Chondrocyte (in vitro differentiated cells): ENCODE measurements at regions not wholly inside any gene's neighbourhood (a gene's known extent, or its start where the extent isn't known, plus 50 kb on each side); places are given as distances from the start of the nearest gene placed in this dataset.

Experiments
- DNase-seq: peaks from one replicate; pipeline ENCODE4 v3.0.0; 2021; ENCODE audit warnings: mixed read lengths, low spot score
- H3K27ac Mint-ChIP-seq: one replicate; pipeline ENCODE4 v1.8.0; 2021; ENCODE audit warnings: mild to moderate bottlenecking, moderate library complexity, mixed read lengths; ENCODE audit not compliant: unreplicated experiment
- H3K27me3 Mint-ChIP-seq: 2 replicates; pipeline ENCODE4 v1.8.0; 2021; ENCODE audit warnings: low read depth, mixed read lengths
- H3K36me3 Mint-ChIP-seq: 2 replicates; pipeline ENCODE4 v1.8.0; 2021; ENCODE audit warnings: low read depth, mixed read lengths
- H3K4me1 Mint-ChIP-seq: 2 replicates; pipeline ENCODE4 v1.8.0; 2021; ENCODE audit warnings: low read depth, mild to moderate bottlenecking, mixed read lengths
- H3K4me3 Mint-ChIP-seq: one replicate; pipeline ENCODE4 v1.8.0; 2021; ENCODE audit warnings: mild to moderate bottlenecking, moderate library complexity, mixed read lengths; ENCODE audit not compliant: unreplicated experiment
- H3K9me3 Mint-ChIP-seq: 2 replicates; pipeline ENCODE4 v1.8.0; 2021; ENCODE audit warnings: low read depth, mixed read lengths
- TF ChIP-seq, protein P1 (sequence below): fragments of 200-600 bp; sonication (generic); IDR thresholded peaks from 2 replicates; pipeline ENCODE4 v1.5.0; 2021; ENCODE audit warnings: antibody characterized with exemption, mild to moderate bottlenecking, moderate library complexity

DNA sequence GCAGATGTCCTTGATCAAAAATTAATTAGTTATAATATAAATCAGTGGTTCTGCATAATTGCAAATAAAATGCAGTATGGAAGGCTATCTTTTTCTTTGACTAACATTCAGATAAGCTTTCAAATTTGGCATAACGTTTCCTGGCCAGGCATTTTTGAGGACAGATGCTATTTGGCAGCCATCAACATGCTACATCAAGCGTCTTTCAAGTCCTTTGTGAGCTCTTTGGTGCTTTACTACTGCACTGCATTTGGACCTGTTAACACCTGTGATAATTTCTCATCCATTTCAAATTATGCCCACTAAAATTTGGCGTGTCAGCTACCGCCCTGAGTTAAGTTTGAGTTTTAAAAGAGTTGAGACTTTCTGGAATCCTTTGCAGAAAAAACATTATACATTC, 545.7 kb downstream of the STK39 start:
- Mint-ChIP-seq H3K36me3 (no peaks in the 10 kb centered on the region), H3K27ac (no peak overlapping the region), H3K9me3 (no peaks in the 10 kb centered on the region), H3K4me1 (no peaks in the 10 kb centered on the region), H3K4me3 (no peak overlapping the region), H3K27me3 (no peaks in the 10 kb centered on the region)
- no peak for DNase-seq
- TF ChIP-seq, protein P1, sequence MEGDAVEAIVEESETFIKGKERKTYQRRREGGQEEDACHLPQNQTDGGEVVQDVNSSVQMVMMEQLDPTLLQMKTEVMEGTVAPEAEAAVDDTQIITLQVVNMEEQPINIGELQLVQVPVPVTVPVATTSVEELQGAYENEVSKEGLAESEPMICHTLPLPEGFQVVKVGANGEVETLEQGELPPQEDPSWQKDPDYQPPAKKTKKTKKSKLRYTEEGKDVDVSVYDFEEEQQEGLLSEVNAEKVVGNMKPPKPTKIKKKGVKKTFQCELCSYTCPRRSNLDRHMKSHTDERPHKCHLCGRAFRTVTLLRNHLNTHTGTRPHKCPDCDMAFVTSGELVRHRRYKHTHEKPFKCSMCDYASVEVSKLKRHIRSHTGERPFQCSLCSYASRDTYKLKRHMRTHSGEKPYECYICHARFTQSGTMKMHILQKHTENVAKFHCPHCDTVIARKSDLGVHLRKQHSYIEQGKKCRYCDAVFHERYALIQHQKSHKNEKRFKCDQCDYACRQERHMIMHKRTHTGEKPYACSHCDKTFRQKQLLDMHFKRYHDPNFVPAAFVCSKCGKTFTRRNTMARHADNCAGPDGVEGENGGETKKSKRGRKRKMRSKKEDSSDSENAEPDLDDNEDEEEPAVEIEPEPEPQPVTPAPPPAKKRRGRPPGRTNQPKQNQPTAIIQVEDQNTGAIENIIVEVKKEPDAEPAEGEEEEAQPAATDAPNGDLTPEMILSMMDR, result no peak

DNA sequence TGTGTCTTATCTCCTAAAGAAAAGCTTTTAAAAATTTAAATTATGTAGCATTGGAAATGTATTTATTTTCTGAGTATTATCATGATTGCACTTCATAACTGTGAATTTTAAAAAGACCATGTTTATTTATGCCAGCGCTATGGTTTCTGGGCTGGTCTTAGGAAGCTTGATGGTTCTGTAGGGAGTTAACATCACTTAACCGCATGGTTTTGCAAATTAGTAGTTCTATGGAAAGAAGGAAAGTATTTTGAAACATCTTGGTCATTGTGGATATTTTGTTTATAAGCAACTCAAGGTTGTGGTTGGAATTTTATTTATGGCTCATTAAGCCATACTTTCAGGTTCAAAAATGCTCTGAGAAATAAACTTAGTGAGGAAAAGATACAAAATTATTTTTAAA, 549.4 kb downstream of the STK39 start:
- Mint-ChIP-seq H3K27me3 (no peaks in the 10 kb centered on the region), H3K27ac (no peak overlapping the region), H3K4me3 (no peak overlapping the region), H3K9me3 (peaks cover 3% of the 10 kb centered on the region), H3K4me1 (no peaks in the 10 kb centered on the region), H3K36me3 (no peaks in the 10 kb centered on the region)
- TF ChIP-seq, protein P1, result no peak
- no peak for DNase-seq

DNA sequence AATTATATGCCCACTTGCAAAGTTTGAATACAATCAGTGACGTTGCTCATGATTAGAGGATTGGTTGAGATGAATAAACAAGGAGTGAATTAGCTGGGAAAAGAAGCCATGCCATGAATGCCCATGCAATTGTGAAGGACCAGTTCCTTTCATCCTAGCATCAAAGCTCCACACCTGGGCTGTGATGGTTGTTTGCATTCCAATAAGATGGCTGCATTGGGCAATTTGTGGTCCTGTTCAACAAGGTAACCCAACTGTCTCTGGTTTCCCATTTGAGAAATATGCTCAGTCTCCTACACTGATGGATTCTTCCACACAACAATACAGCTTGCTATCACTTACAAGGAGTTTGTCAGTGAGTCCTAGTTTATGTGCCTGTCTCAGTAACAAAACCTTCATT, 550.2 kb downstream of the STK39 start:
- H3K9me3 Mint-ChIP-seq, result peaks cover 3% of the 10 kb centered on the region
- no peaks in the 10 kb centered on the region for H3K27me3 Mint-ChIP-seq
- TF ChIP-seq, protein P1, result no peak
- no peak for DNase-seq
- no peak overlapping the region for H3K27ac Mint-ChIP-seq
- H3K36me3 Mint-ChIP-seq, result no peaks in the 10 kb centered on the region
- no peaks in the 10 kb centered on the region for H3K4me1 Mint-ChIP-seq
- no peak overlapping the region for H3K4me3 Mint-ChIP-seq

DNA sequence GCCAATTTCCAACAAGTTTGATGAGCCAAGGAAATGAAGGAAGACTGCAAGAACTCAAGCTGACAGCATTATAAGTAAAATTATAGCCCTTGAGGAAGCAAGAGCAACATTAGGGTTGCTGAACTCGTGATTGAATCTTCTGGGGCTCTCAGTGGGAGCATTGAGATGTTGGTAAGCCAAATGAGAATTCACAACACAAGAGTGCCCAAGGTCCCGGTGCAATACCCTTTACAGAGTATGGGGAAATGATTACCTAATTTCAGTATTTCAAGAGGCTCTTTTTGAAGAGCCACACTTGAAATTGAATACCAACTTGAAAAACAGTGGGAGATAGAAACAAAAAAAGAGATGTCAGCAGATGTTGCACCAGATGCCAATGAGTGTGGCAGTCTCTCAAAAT, 554.5 kb downstream of the STK39 start:
- no peak overlapping the region for H3K4me3 Mint-ChIP-seq
- TF ChIP-seq, protein P1, result no peak
- no peaks in the 10 kb centered on the region for H3K27me3 Mint-ChIP-seq
- peaks cover 8% of the 10 kb centered on the region for H3K9me3 Mint-ChIP-seq
- H3K4me1 Mint-ChIP-seq, result no peaks in the 10 kb centered on the region
- no peaks in the 10 kb centered on the region for H3K36me3 Mint-ChIP-seq
- no peak overlapping the region for H3K27ac Mint-ChIP-seq
- DNase-seq, result no peak

DNA sequence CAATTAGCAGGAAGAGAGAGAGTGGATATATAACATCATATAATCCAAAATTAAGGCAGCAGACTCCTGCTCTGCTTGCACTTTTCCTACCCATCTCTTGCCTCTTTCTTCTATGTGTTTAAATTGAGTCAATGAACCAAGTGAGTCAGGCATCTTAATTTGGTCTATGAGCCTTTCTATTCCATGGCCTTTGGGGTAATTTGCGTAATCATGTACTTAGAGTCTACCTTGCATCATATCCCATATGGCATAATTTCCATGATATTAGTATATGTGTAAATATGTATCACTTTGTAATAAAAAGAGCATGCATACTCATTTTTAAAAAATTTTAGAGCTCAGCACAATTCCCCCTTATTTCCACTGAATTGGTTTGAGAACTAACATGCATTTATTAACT, 555.2 kb downstream of the STK39 start:
- Mint-ChIP-seq H3K4me1 (no peaks in the 10 kb centered on the region), H3K36me3 (no peaks in the 10 kb centered on the region), H3K27ac (no peak overlapping the region), H3K27me3 (no peaks in the 10 kb centered on the region), H3K4me3 (no peak overlapping the region), H3K9me3 (peaks cover 8% of the 10 kb centered on the region)
- no peak for DNase-seq
- TF ChIP-seq, protein P1, result no peak
